NCI-H2081 treated with DMSO at 0.1 percent for 48 hours (cell line): ENCODE measurements at regions not wholly inside any gene's neighbourhood (a gene's known extent, or its start where the extent isn't known, plus 50 kb on each side); places are given as distances from the start of the nearest gene placed in this dataset.

ENCODE experiments used
- DNase-seq: peaks from one replicate; lab custom pipeline; 2025; lab: John Stamatoyannopoulos, UW

DNA sequence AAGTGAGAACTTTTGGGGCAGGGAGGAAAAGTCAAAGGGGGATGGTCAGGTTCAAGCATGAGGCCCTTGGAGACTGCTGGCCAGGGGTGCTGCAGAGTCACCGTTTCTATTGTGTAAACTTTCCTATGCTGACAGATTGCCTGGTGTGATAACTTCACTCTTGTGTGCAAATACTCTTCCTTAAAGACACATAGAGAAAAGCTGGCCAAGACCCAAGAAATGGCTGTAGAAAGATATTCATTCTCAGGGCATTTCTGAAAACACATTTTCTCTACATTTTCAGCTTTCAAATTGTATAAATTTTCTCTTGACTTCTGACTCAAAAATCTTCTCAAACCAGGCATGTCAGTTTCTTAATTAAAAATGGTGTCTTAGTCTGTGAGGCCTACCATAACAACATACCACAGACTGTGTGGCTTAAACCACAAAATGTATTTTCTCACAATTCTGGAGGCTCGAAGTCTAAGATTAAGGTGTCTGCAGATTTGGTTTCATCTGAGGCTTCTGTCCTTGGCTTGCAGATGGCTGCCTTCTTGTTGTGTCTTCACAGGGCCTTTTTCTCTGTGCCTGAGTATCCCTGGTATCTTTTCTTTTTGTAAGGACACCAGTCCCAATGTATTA, 304.5 kb downstream of the KCNRG start:
- no peak for DNase-seq

DNA sequence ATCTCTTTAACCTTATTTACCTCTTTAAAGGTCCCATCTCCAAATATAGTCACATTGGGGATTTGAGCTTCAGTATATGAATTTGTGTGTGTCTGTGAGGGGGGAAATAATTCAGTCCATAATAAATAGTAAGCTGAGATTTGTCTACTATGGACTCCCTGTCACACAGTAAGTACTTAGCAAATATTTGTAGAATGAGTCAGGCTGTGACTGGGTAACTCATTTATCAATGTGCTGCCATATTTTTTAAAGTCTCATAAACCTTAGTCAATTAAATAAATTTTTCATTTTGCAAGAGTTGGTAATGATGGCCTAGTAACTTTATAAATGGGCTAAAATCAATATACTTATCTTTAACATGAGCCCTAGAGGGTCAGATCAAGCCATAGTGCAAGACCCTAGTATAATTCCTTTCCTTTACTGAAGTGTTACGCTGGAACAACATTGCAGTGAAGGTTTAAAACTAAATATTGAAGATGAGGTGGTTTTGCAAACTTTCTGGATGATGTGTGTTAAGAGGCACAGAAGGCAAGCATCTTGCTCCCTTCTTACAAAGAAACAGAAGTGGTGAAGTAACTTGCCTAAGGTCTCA, 305.1 kb downstream of the KCNRG start:
- no peak for DNase-seq

DNA sequence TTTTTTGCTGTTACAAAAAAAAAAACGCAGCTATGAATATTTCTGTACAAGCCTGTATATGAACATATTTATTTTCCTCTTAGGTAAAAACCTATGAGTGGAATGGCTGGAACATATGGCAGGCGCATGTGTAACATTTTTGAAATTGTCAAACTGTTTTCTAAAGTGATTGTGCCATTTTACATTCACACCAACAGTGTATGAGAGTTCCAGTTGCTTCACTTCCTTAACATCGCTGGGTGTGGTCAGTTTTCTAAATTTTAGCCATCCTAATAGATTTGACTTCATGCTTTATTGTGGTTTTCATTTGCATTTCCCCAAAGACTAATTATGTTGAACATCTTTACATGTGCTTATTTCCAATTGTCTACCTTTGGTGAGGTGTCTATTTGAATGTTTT, 306.8 kb downstream of the KCNRG start:
- no peak for DNase-seq

DNA sequence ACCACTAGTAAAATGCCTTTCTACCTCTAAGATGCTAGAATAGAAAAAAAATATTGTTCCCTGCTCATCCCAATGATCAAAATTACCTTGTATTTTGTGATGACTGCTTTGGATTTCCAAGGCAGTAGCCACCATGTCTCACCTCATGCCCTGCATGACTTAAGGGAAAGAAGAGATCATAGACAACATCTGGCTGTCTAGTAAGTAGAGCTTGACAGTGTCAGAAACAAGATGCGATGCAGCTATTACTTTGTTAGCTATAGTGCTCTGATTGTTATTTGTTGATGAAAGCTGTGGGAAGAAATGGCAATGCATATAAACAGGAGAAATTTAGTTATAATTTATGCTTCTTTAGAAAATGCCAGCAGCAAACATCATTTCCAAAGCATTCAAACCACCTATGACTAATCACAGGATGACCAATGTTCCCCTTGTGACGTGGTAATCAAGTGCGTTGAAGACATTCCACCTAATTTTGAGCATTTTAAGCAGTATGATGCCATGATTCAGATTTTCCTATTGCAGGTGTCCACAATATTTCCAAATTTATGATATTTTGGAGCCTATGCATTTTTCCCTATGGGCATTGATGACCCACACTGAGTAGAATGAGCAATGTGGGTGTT, 308.3 kb downstream of the KCNRG start:
- no peak for DNase-seq

DNA sequence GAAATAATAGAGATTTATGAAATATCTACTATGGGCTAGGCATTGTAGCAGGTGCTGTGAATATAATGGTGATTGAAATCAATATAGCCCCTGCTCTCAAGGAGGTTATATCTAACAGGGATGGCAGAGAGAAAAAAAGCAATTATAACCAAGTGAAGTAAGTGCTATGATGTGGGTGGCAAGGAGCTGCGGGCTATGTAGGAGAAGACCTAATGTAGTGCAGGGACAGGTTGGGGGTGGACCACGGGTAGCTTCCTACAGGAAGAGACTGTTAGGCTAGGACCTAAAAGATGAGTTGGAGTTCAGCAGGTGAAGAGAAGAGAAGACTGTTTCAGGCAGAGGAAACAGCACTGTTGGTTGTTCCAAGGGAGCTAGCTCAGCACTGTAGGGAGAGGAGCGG, 311.0 kb downstream of the KCNRG start:
- DNase-seq, result no peak

DNA sequence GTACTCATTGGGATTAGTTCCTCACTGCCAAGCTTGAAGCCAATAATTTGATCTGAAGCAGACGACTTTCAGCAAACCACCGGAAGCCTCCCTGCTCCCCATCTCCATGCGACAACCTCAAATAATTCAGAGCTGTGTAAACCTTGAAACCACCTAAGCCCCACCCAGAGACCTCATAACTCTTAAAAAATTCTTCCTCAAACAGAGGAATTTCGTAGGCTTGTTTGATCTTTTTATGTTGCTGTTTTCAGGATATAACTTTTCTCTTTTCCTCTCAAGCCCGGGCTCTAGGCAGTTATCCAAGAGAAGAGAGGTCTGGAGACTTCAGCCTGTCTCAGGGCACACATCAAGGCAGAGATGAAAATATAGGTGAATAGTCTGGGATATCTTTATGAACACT, 311.6 kb downstream of the KCNRG start:
- DNase-seq, result no peak

DNA sequence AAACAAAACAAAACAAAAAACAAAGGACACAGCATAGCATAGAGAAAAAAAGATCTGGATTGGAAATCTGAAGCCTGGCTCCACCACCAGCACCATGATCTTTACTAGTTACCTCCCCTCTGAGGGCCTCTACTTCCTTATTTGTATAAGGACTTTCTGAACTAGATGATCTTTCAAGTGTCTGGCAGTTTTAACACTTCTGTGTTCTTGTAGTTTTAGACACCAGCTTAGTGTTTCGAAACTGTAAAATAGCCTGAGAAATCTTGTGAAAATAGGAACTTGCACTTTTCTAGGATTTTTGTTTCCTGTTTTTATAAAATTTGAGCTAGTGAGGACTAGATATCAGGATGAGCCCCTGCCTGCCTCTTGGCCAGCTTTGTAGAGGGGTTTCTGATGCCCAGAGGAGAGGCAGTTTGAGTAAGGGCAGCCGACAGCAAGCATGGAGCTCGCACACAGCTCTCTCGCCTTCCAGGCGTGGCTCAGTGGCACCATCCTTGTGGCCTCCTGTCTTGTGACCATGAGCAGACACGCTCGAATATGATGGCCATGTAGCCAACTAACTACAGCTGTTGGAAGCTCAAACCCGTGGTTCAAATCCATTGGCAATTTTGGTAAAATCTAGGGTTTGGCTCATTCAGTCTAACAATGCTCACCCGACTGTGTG, 319.0 kb downstream of the KCNRG start:
- no peak for DNase-seq

DNA sequence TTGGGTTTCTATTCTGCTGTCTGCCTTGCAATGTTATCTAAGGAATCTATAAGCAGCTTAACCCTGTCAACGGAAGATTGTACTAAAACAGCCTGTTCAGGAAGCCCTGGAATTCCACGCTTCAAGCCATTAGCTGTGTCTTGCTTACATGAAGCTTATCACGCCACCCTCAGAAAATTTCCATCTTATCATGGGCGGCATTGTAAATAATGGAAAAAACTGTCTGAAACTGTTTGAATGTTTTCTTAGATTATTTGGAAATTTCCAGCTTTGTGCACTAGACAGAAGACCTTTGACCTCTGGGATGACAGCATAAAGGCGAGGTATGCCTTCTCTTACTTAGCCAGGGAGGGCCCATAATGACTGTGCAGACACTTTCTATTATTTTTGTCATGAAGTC, 319.7 kb downstream of the KCNRG start:
- DNase-seq, result no peak

DNA sequence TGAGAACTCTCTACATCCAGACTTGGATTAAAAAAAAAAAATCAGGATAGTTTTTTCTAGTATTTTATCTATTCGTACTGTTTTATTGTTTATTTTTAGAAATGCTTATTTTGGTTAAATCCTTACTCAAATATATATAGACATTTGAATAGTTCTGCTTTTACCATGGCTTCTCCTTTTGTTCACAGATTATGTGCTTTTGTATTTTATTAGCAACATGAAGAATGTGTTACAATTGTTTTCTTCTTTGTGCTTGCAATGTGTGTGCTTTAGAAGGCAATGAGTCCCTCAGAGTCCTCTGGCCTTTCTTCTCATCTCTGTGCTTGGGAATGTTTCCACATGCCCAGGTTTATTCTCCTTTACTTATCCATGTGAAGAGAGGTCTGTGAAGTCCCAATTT, 324.0 kb downstream of the KCNRG start:
- DNase-seq, result no peak

DNA sequence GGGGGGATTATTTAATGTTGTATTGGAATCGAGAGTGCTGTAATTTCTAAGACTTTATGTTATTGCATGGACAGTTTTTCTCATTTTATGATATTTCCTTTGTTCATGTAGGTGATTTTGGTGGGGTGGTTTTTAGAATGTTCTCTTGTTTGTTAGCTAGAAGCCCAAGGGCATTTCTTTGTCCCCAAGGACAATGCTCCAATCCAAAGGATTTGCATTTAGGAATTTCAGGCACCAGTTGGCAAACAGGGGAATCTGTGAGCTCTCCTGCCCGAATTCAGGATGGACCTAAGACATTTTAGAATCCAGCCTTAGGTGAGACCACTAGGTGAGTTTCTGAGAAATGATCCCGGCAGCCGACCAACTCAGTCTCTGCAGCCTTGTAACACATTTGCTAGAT, 324.9 kb downstream of the KCNRG start:
- DNase-seq, result no peak

DNA sequence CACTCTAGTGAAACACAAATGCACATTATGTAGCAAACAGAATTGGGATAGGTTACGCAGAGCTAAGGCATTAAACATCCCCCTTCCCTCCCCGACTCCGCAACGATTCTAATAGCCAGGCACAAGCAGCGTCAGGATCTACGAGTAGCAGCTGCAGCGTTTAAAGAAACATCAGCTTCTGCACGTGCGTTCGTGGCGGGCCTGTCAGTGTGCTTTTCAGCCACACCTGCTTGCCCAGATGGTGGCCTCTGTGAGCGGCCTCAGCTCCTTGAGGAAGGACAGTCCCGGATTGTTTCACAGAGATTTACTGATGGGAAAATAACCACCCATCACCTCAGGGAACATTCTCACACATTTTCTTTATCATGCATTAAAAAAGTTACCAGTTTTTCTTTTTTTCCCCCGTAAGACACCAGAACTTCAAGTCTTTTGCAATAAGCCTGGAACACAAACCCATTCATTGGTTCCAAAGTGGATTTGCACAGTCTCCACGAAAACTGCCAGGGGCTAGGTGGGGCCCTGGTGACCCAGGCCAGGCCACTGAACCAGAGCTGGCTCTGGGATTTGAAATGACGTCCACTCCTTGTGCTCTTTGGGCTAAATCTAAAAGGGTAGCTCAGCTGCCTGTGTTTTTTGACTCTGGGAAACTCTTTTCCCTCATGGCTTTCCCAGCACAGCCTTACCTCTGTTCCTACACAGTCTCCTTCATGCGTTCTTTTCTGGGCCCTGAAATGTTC, 325.5 kb downstream of the KCNRG start:
- no peak for DNase-seq

DNA sequence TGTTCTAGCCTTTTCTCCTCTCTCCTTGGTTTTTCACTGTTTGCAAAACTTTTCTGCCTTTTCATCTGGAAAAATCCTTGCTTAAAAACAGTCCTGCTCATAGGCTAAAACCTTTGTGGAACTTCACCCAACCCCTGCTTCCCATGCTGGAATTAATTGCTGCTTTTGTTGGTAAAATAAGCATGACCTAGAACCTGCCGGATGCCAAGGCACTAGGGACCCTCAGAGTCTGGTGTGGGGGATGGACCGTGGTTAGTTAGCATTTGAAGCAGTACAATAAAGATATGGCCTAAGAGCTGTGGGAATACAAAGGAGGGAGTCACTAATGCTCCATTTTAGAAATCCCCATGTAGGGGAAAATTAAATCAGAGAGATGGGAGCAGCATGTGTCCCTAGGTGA, 326.3 kb downstream of the KCNRG start:
- no peak for DNase-seq

DNA sequence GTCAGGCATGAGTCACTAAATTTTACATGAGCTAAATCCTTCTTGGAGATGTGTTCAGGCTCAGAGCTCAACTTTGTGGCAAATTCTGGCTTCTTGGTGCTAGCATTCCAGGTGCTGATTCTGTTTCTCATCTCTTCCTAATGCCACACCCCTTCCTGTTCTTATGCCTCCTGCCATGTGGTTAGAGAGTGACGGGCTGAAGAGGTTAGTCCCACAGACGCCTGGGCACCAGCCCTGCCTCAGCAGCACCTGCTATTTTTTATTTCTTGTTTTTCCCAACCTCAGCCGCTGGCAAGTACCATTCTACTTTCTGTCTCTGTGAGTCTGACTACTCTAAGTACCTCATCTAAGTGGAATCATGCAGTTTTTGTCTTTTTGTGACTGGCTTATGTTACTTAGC, 329.5 kb downstream of the KCNRG start:
- no peak for DNase-seq

DNA sequence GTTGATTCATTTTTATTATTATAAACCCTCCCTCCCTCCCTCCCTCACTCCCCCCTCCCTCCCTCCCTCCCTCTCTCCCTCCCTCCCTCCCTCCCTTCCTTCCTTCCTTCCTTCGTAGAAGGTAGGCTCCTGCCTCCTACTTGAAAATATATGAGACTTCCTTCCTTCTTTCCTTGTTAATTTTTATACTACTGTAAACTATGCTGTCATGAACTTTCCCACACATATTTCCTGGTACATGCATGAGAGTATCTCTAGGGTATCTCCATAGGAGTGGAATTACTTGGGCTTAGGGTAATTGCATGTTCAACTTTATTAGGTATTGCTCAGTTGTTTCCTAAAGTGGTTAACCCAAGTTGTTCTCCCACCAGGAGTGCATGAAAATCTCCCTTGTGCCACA, 330.6 kb downstream of the KCNRG start:
- DNase-seq, result no peak

DNA sequence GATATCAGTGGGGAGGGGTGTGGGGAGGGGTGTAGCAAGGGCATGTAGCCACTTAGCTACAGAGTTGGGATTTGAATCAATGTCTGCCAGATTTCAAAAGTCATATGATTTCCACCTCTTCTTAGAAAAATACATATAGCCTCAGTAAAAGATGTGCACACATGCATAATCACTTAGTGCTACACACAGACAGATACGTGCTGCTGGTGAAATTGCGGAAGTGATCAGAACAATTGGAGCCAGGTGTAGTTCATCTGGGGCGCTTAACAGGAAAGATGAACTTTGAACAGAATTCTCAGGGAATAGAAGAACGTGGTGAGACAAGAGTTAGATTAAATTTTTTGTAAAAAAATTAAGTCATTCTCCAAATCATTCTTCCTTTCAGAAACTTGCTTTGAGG, 333.1 kb downstream of the KCNRG start:
- no peak for DNase-seq

DNA sequence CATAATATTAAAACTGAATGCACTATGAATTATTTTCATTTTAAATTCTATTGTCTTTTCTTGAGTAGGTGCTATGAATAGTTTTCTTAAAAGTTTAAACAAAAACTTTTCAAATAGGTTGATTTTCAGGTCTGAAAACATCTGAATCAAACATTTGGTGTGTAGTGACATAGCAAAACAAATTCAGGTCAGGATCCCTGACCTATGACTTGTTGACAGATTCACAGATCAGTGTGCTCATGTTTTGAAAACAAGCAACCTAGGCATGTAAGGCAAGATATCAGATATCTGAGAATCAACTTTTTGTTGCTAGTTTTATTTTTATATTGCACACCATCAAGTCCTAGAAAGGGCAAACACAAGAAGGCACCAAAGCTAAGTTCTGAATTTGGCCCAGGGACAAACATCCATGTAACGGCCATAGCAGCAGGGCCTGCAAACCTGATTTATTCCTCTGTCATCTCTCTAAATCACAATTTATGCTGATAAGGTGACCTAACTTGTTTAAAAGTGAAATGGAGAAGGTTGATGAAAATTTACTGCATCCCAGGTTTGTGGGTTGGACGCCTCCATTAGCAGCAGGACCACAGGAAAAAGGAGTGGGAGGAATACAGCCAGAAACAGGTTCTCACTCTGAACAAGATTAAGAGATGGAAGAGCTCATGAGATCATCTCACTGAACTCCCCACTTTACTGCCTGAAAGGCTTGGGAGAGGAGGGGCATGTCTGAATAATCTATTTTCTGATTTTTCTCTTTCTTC, 337.7 kb downstream of the KCNRG start:
- no peak for DNase-seq

DNA sequence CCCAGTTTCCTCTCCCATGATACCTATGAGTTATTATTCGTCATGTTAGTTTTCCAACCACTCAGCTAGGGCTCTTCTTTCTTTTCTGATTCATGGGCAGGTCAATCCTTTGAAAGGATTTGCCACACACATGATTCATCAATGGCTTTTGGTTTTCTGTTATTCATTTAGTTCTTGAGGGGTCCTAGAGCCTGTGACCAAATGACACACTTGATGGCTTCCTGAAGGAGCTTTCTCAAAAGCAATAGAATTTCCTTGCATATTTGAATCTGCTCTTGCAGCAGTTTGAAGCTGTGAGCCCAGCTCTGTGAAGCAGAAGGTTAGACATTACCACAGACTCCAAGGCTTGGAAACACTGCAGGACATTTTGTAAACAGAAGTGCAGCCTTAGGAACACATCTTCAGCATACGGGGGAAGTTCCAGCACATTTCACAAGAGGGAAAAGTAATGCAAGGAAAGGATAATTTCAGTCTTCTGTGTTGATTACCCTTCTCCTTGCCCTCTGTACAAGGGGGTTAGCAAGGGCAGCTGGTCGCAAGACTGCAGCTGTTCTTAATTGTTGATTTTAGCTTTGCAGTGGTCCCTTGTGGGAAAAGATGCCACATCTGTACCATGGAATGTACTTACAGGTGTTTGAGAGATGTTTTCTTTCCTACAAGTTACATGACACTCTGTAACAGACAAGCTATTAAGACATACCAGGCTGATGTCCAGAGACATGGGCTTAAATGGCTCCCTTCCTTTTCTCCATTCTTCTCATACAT, 338.6 kb downstream of the KCNRG start:
- DNase-seq, result no peak

DNA sequence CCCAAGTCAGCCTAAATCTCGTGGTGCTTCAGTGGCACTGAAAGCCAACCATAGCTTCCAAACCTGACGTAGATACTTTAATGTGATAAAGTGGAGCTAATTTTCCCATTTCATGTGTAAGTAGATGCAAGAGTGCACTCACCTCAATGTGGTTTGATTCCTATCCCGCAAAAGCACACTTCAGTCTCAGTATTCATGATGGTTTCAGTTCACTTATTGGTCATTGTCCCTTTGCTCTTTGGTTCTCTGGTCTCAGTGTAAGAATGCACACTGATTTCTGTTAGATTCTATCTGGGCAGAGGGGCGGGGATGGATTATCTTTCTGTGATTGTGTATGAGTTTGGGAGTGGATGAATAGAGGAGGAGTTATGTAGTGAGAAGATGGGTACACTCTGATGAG, 340.6 kb downstream of the KCNRG start:
- DNase-seq, result no peak

DNA sequence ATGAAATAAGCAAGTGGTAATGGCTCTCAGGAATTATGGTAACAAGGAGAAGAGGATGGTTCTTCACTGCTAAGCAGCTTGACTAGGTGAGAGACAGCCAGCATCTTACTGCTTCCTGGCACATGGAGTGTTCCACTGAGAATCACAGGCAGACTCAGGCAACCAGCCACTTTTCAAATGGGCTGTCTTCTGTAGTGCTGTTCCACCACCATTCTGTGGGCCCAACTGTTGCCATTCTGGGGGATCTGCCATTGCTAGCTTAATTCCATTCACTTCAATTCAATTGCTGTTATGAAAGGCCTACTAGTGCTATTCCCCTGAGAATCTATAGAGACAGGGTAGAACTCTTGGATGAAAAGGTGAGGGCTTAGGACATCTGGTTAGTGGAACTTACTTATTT, 341.9 kb downstream of the KCNRG start:
- DNase-seq, result no peak

DNA sequence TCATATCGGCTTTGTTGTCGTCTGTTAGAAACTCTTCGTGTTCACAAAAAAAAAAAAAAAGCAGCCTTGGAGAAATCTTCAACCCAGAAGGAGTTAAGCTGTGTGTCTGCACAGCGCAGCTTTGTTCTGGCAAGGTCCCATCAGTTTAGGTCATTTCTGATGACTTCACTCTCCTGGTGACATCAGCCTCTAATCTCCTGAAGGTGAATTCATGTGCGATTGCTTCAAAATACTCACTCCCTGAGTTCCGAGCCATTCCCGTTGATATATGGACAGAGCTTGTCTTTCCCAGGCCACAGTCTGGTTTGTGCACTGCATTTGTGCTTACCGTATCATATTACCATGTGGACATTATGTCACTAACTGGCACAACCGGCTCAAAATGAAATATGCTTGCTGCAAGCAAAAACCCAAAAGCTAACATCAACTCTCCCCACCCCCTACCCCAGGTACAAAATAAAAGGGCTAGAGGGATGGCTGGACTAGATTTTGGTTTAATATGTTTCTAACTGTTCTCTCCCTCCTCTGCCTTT, 342.4 kb downstream of the KCNRG start:
- DNase-seq, result no peak
